ENCODE measurements at regions not wholly inside any gene's neighbourhood (a gene's known extent, or its start where the extent isn't known, plus 50 kb on each side); places are given as distances from the start of the nearest gene placed in this dataset.
"Not testable (repeated sequence)": the region's sequence is repeated elsewhere in the genome, so short reads cannot be mapped to it uniquely, and the experiment has no call there.

GRCh38 chr7:20541608-20542349 is 73.7 kb upstream of the ABCB5 start:
- no peak for DNase-seq
- intact Hi-C loops (cut with DNase I), result no loop called here
- Histone ChIP-seq H3K4me1 (peaks cover 0 to 17% (median 5%) of the 10 kb centered on the region in 4 donors), H3K36me3 (no peaks in the 10 kb centered on the region), H3K4me3 (no peak overlapping the region), H3K27me3 (no peaks in the 10 kb centered on the region), H3K9me3 (no peaks in the 10 kb centered on the region), H3K27ac (no peak overlapping the region)
- 73 to 76% methylated on average over 6 of the region's 6 CpGs for WGBS, 2 donors
- TF ChIP-seq CTCF (IDR thresholded peaks at IDR 0.05), result no peak
- TF ChIP-seq POLR2A (IDR thresholded peaks at IDR 0.05), result no peak
- no peak for TF ChIP-seq POLR2AphosphoS5 (IDR thresholded peaks at IDR 0.05)
- no peak for TF ChIP-seq EP300 (IDR thresholded peaks at IDR 0.05)

GRCh38 chr7:20542594-20542993 is 72.9 kb upstream of the ABCB5 start:
- intact Hi-C loops (cut with DNase I), result no loop called here
- TF ChIP-seq CTCF (IDR thresholded peaks at IDR 0.05) (no peak), POLR2AphosphoS5 (IDR thresholded peaks at IDR 0.05) (peak in 1 of 4 donors; percentile 18)
- Histone ChIP-seq H3K36me3 (no peaks in the 10 kb centered on the region), H3K4me3 (no peak overlapping the region), H3K27ac (peak overlapping the region in 1 of 4 donors; percentile 5), H3K27me3 (no peaks in the 10 kb centered on the region), H3K4me1 (peaks cover 0 to 17% (median 5%) of the 10 kb centered on the region in 4 donors), H3K9me3 (no peaks in the 10 kb centered on the region)
- 15 to 49% methylated on average over 1 of the region's 1 CpG for WGBS, 2 donors
- DNase-seq, result peak; percentile 78

- H3K36me3 ChIP-seq, result no peaks in the 10 kb centered on the region
- no peaks in the 10 kb centered on the region for H3K9me3 ChIP-seq
- no peak overlapping the region for H3K4me3 ChIP-seq
- H3K4me1 ChIP-seq, result peaks cover 0 to 17% (median 5%) of the 10 kb centered on the region in 4 donors
- intact Hi-C loops (cut with DNase I), result no loop called here
- 80 to 86% methylated on average over 1 of the region's 1 CpG for WGBS, 2 donors
- no peak overlapping the region for H3K27ac ChIP-seq
- DNase-seq, result no peak
- no peaks in the 10 kb centered on the region for H3K27me3 ChIP-seq
- TF ChIP-seq POLR2AphosphoS5 (IDR thresholded peaks at IDR 0.05) (no peak), EP300 (IDR thresholded peaks at IDR 0.05) (no peak), POLR2A (IDR thresholded peaks at IDR 0.05) (no peak), CTCF (IDR thresholded peaks at IDR 0.05) (no peak)
These were observed 72.0 kb upstream of the ABCB5 start for GRCh38 chr7:20543500-20543899.

- intact Hi-C loops (cut with DNase I), result no loop called here
- TF ChIP-seq CTCF (IDR thresholded peaks at IDR 0.05), result no peak
- no peak for TF ChIP-seq EP300 (IDR thresholded peaks at IDR 0.05)
- no peak for TF ChIP-seq POLR2A (IDR thresholded peaks at IDR 0.05)
- no peak for TF ChIP-seq POLR2AphosphoS5 (IDR thresholded peaks at IDR 0.05)
- 71 to 76% methylated on average over 2 of the region's 2 CpGs for WGBS, 2 donors
These were observed 70.5 kb upstream of the ABCB5 start for GRCh38 chr7:20545016-20545415.

GRCh38 chr7:20546958-20547357 is 68.5 kb upstream of the ABCB5 start:
- H3K36me3 ChIP-seq; H3K27me3 ChIP-seq; H3K27ac ChIP-seq; intact Hi-C loops (cut with DNase I); H3K4me3 ChIP-seq; DNase-seq; H3K9me3 ChIP-seq: not testable (repeated sequence)
- peaks cover 0 to 16% (median 5%) of the 10 kb centered on the region in 4 donors for H3K4me1 ChIP-seq
- WGBS, 2 donors, result 92 to 94% methylated on average over 10 of the region's 10 CpGs

More at GRCh38 chr7:20545016-20545415, 70.5 kb upstream of the ABCB5 start:
- H3K4me1 ChIP-seq, result peaks cover 0 to 17% (median 5%) of the 10 kb centered on the region in 4 donors
- H3K27me3 ChIP-seq, result no peaks in the 10 kb centered on the region
- H3K9me3 ChIP-seq, result no peaks in the 10 kb centered on the region
- H3K4me3 ChIP-seq, result no peak overlapping the region
- no peaks in the 10 kb centered on the region for H3K36me3 ChIP-seq
- H3K27ac ChIP-seq, result no peak overlapping the region
- DNase-seq, result no peak
